GM10248 (cell line): ENCODE measurements at regions not wholly inside any gene's neighbourhood (a gene's known extent, or its start where the extent isn't known, plus 50 kb on each side); places are given as distances from the start of the nearest gene placed in this dataset.
A peak's percentile ranks its signal among the peaks of the same experiment; 100 is the strongest.

Experiments
- CTCF ChIA-PET: fragments of 300-600 bp; sonication (Branson Sonifier 250); formaldehyde crosslinking; extraction: SDS; loops from one replicate; lab custom pipeline; 2021; ENCODE audit warnings: antibody characterized with exemption; lab: Yijun Ruan, JAX
- POLR2A ChIA-PET: fragments of 350-650 bp; sonication (Branson Sonifier 250); formaldehyde crosslinking; extraction: SDS; loops from one replicate; lab custom pipeline; 2020; ENCODE audit warnings: antibody characterized with exemption; lab: Yijun Ruan, JAX
- DNase-seq: peaks from one replicate; pipeline ENCODE4 v3.0.0; 2012; ENCODE audit errors: extremely low spot score
- TF ChIP-seq, protein P1 (sequence below): IDR thresholded peaks from 2 replicates; pipeline ENCODE4 v1.5.1; 2012; ENCODE audit warnings: mild to moderate bottlenecking, low read depth; ENCODE audit errors: extremely low read depth, missing control alignments, control extremely low read depth

DNA sequence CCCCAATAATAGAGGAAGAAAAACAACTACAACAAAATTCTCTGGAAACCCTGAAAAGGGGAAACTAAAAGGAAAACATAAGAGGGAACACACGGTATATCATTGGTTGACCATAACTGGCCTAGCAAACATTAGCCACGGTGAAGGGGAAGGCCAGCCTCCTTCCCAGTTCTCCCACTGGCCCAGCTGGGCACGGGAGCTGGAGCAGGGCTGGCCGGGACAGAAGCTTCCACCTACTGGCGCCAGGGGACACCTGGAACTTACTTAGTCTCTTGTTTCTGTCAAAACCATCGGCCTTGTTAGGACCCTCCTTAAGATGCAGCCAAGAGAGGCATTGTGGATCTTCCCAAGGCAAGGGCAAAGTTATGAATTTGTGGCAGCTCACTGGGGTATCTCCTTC lies 56.1 kb upstream of the DLGAP1 start:
- ChIA-PET CTCF (no interaction called here), POLR2A (no interaction called here)
- DNase-seq: no peak
- TF ChIP-seq, protein P1, sequence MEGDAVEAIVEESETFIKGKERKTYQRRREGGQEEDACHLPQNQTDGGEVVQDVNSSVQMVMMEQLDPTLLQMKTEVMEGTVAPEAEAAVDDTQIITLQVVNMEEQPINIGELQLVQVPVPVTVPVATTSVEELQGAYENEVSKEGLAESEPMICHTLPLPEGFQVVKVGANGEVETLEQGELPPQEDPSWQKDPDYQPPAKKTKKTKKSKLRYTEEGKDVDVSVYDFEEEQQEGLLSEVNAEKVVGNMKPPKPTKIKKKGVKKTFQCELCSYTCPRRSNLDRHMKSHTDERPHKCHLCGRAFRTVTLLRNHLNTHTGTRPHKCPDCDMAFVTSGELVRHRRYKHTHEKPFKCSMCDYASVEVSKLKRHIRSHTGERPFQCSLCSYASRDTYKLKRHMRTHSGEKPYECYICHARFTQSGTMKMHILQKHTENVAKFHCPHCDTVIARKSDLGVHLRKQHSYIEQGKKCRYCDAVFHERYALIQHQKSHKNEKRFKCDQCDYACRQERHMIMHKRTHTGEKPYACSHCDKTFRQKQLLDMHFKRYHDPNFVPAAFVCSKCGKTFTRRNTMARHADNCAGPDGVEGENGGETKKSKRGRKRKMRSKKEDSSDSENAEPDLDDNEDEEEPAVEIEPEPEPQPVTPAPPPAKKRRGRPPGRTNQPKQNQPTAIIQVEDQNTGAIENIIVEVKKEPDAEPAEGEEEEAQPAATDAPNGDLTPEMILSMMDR: no peak

DNA sequence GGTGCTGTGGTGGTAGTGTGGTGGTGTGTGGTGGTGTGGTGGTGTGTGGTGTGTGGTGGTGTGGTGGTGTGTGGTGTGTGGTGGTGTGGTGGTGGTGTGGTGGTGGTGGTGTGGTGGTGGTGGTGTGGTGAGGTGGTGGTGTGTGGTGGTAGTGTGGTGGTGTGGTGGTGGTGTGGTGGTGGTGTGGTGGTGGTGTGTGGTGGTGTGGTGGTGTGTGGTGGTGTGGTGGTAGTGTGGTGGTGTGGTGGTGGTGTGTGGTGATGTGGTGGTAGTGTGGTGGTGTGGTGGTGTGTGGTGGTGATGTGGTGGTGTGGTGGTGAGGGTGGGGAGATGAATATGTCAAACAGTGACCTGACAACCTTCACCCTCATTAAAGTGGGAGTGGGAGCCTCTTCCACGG lies 55.6 kb upstream of the DLGAP1 start:
- TF ChIP-seq, protein P1: no peak
- POLR2A ChIA-PET: no interaction called here
- peak; percentile 27 for DNase-seq
- CTCF ChIA-PET: no interaction called here

DNA sequence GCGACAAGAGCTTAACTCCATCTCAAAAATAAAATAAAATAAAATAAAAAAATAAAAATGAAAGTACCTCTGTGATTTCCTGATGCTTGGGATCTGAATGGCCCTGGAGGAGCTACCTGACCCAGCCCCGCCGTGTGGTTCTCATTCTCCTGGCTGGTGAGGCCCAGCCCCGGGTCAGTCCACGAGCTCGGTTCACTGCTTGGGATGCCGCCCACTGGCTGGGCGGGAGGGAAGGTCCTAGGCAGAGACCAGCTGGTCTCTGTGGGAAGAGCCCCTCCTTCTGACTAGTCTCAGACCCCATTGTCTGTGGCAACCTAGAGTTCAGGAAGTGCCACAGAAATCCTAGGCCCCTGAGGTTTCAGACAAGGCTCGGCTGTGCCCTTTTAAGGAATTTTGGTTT lies 55.1 kb upstream of the DLGAP1 start:
- no peak for DNase-seq

More for the DNA sequence above, 55.1 kb upstream of the DLGAP1 start:
- TF ChIP-seq, protein P1: no peak
- CTCF ChIA-PET: no interaction called here
- POLR2A ChIA-PET: no interaction called here
